H4 (cell line): ENCODE measurements at regions not wholly inside any gene's neighbourhood (a gene's known extent, or its start where the extent isn't known, plus 50 kb on each side); places are given as distances from the start of the nearest gene placed in this dataset.
"Not testable (repeated sequence)": the region's sequence is repeated elsewhere in the genome, so short reads cannot be mapped to it uniquely, and the experiment has no call there.

Experiments used
- DNase-seq: peaks from one replicate; pipeline ENCODE4 v3.0.0-alpha.2; 2015; ENCODE audit warnings: low spot score

DNA sequence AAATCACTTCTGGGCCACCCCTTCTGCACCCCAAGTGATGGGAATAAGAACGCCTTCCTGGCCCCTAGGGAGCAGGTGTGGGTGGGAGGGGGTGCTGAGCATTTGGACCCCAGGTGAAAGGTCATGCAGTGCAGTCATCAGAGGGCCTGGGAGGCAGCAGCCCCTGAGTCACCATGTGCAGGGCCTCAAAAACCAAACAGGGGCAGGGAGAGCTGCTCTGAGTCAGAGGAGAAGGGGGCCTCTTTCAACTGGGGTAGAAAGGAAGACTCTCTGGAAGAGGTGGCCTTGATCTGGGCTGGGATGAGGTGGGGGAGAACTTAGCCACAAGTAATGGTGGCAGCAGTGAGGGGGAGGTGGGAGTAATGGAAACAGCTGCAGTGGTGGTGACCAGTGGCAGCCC, 164.3 kb downstream of the BUB3 start:
- no peak for DNase-seq

DNA sequence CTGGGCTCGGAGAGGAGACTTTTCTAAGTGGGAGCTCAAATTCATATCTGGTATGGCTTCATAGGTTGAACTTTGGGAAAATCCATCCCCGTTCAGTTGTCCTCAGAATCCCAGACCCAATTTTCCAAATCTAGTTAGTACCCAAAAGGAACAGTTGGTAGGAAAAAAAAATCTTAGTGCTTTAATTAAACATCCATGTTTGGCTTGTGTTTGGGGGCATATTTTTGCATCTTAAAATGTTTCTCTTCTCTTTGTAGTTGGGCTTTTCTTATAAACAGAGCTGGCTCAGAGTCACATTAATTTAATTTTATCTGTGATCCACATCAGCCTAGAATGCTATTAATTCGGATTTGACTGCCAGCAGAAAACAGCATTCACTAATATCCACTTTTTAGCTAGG, 165.9 kb downstream of the BUB3 start:
- DNase-seq: no peak

DNA sequence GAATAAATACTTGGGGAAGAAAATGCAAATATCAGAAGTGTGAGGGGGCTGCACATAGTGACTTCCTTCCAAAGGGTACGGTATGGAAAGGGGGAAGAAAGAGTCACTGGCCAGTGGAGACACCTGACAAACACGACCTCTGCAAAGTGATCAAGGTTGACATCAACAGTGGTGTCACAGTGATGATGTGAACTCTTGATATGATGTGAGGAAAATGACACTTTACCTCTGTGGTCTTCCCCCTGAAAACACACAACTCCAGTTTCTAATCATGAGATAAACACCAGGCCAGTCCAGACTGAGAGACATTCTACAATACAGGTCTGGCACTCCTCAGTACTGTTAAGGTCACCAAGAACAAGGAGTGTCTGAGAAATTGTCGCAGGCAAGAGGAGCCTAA, 169.7 kb downstream of the BUB3 start:
- DNase-seq: no peak

DNA sequence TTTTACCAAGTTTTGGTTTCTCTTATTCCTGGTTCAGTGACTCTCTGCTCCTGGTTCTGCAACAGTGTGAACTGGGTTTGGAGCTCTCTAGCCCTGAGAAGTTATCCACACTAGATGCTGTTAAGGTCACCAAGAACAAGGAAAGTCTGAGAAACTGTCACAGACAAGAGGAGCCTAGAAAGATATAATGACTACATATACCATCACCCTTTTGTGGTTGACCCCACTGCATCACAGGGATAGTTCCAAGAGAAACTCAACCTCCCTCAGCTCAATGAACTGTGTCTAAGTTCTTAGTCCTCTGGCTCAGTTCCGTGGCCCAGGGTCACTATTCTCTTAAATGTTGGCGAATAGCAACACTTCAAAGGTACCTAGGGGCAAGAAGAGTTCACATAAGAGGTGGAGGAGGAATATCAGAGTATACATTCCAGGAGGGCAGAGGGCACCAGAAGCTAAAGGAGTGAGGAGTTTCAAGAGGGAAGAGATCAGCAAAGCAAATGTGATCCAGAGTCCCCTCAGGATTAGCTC, 171.5 kb downstream of the BUB3 start:
- DNase-seq: no peak

DNA sequence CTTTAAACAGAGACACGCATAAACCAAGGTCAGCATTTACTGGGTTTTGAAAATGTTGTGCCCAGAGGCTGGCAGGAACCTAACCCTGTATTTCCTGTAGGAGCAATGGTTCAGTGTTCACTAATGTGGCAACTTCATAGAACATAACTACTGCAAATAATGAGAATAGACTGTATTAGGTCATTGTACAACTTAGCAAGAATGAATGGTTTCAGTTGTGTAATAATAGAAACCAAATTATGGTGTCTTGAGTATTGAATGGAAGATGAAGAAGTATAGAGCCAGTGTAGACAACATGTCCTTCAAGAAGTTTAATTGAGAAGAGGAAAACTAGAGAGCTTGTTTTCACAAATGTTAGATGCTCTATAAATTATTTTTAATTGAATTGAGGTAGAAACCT, 172.5 kb downstream of the BUB3 start:
- DNase-seq: no peak

DNA sequence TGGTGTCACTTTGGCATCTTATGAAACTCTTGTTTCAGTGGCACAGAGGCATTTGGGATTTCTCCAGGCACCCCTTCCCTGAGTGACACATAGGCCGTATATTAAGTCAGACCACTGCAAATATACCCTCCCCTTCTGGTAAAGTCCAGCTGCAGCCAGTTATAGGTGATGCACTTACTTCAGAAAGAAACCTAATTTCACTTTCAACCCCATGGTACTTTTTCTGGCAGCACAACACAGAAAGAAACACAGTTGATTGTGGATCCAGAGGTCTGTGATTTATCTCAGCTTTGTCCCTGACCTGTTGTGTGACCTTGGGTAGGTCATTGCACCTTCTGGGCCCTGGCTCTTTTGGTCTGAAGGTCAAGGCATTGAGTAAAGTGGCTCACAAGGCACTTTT, 173.2 kb downstream of the BUB3 start:
- no peak for DNase-seq

DNA sequence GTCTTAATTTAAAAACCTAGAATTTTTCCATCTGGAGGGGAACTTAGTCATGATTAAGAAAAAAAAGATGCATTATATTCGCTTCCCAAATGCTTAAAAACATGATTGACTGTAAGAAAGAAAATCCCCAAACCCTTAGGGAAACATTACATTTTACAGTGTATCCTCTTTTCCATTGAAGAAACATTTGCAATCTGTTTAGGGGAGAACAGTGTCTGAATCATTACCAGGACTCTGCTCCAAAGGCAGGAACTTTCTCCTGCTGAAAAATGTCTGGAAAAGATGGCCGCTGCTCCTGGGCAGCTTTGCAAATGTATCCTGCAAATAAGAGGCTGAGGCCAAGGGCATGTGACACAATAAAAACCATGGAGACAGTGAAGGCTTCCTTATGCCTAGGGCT, 173.7 kb downstream of the BUB3 start:
- no peak for DNase-seq

DNA sequence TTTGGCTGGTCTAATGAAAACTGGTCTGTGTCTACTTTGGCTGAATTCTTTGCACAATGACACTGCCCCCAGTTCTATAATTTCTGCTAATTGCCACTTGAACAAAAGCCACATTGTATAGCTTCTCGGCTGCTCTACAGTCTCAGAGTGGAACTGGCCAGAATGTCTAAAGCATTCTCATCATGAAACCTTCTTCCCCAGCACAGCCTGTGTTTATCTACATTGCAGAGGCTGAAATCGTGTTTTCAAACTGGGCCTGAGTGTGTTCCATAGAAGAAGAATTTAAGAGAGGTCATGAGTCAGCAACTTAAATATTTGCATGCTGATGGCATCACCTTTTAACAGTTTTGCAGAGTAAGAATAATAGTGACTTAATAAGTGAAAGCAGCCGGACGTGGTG, 177.2 kb downstream of the BUB3 start:
- DNase-seq: no peak

DNA sequence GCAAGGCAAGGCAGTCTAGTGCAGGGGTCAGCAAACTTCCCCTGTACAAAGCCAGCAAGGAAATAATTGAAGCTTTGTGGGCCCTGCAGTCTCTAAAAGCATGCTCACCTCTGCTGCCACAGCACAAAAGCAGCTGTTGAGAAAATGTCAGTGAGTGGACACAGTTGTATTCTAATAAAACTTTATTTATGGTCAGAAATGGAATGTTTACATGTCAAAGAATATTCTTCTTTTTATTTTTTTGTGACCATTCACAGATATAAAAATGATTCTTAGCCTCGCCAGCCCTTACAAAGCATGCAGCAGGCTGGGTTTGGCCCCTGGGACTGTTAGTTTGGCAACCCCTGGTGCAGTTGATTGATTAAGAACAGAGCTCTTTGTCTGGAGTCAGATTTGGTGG, 192.4 kb downstream of the BUB3 start:
- no peak for DNase-seq

DNA sequence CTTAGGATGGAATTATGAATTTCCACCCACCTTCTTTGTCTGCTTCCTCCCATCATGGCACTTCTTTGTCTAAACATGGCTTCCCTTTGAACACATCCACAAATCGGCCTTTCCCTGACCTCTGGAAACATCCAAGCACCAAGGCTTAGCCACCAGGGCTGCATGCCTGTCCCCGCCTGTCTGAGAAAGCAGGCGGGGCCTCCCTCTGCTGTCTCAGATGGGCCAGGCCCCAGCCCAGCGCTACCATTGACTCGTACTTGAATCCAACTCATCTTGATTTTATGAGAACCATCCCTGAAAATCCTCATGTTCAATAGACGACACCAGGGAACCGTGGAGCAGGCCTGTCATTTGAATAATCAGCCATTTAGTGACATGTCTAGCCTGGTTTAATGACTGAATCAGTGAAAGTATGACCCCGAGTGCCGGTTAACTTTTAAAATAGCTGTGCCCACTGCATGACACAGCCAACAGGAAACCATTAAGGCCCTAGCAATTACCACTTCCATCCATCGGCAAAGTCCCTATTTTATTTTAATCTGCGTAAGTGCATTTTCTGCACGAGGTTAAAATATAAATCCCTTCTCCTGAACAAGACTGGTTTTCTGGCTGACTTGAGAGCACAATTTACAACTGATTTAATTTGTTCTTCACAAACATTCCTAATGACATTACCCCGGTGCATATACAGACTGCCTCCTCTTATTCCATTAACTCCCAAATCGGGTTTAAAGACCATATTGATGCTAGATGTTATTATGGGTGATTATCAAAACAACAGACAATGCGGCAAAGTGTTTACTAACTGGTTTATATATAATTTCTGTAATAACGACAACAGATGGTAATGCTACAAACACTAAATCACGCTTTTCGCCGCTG, 194.7 kb downstream of the BUB3 start:
- no peak for DNase-seq

DNA sequence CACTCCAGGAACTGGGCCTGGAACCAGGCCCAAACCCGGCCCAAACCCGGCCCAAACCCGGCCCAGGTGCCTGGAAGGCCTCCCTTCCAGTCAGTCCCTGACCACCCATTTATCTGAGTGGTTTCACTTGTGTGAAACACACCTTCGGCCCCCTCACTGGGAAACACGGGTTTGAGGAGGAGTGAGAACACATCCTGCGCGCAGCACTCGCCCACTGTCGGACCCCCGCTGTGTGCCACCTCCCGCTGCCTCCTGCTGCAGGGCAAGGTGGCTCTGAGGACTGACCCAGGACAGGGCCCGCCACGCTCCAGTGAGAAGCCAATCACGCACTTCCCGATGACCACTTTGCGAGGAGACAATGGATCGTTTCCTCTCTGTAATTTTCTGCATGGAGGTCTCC, 197.5 kb downstream of the BUB3 start:
- no peak for DNase-seq

DNA sequence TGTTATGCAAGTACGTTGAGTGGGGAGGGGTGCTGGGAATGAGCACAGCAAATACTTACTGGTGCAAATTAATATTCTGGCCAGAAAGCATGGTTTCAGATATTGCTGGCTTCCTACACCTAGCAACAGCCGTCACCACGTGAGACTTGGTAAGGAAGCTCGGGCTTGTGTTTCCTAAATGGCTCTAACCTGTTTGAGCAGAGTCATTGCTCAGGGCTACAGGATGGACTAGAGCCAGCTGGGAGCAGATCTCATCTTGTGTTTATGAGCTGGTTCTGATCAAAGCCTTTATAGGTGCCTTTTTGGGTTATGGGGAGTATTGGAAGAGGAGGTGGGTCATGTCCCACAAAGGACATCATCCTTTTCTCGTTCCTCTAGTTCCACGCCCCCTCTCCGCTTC, 200.3 kb downstream of the BUB3 start:
- DNase-seq: no peak

DNA sequence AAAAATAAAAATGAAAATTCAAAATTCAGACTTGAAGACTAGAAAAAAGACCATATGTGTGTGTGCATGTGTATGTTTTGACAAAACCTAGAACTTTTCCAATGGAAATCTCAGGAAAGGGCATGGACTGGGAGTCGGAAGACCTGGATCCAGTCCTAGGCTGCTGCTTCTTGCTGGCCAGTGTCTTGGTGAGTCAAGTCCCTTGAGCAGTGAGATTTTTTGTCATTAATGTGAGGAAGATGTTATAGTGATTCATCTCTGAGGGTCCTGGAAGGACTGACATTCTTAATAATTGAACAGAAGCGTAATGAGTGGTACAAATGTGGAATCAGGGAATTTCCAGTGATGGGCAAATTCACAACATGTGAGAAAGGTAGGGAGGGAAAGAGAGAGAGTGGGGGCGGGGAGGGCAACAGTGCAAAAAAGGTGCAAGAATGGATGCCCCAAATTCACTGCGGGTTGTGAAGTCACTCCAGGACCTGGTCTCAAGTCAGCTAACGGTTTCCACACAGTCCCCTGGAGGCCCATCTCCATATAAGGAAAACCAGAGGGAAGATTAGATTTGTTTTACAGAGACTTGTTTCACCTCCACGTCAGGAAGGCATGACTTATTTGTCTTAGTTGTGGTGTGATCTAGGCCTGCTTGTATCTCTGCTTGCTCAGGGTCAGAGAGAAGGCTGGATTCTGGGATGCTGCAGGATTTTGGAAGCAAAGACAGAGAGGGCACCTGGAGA, 201.7 kb downstream of the BUB3 start:
- DNase-seq: no peak

DNA sequence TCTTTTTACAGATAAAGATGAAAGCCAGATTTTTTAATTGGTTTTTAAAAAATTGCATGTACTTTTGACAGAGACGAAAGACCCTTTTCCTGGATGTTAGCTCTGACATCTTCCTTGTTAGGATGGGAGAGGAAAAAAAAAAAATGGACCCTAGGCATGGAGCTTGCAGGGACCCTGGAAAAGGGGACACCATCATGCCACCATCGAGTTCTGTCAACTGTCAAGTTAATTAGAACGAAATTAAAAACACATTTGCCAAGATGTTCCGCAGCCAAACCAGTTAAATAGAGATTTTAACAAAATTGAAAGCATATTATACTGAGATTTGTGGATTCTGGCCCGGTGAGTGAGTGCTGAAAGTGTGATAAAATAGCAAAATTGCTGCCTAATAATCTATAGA, 202.6 kb downstream of the BUB3 start:
- DNase-seq: no peak

DNA sequence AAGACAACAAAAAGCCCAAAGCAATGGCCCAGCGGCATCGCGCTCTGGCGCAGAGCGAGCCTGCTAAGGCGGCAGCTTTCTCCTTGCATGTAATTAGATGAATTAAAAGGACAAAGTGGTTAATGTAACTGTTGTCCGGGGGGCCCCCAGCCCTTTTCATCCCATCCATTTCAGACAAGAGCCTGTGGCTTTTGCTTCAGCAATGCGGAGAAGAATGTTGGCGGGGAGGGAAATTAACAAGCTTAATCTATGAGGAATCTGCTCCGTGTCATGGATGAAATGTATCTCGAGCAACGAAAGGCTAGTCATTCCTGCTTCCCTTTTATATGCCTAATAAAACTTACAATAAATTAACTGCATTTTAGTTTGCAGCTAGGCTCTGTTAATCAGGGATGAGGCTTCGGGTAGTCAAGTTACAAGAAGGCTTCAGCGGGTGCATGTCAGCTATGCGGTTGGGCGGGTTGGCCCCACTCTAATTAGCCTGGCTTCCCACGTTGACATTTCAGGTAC, 203.3 kb downstream of the BUB3 start:
- no peak for DNase-seq

DNA sequence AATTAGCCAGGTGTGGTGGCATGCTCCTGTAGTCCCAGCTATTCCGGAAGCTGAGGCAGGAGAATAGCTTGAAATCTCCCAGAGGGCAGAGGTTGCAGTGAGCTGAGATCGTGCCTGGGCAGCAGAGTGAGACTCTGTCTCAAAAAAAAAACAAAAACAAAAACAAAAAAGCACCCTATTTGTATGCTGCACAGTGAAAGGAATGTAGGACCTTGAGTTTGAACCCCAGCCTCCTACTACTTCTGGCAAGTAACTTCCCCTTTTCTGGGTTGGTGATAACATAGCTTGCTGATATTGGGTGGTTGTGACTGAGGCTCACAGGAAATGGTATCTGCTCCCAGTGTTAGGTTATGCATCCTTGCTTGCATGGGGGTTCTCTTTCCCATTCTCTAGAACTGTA, 205.3 kb downstream of the BUB3 start:
- no peak for DNase-seq

DNA sequence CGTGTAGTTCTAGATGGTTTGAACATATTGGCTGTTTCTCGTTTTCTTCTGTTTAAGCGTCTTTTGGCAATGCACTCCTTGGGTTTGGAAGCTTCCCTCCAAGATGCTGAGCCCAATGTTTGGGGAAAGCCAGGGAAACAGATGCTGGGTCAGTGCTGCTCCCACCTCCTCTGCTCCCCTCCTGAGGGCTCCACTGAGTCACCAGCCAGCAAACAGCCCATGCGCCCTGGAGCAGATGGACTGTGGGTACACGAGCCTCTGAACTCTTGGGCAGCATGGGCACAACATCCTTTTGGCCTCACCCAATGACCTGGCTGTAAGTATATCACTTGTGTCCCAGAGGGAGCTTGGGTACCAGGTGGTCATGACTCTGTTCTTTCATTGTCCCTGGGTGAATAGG, 207.6 kb downstream of the BUB3 start:
- DNase-seq: no peak

DNA sequence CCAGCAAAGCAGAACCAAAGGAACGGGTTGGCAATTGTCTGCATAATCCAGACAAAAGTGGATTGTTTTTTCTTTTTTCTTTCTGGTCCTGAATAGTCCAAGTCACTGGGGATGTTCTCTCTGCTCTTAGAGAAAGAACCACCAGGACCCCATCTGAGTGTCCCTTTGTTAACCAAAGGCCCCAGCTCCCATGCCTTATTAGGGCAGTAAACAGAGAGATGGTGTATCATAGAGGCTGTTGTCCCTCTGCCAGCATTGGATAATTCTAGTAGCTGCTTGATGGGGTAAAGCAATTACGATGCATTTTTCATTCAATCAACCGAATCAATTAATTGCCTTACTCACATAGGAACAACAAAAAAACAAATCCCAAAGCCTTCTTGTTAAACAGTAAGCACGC, 213.0 kb downstream of the BUB3 start:
- no peak for DNase-seq

DNA sequence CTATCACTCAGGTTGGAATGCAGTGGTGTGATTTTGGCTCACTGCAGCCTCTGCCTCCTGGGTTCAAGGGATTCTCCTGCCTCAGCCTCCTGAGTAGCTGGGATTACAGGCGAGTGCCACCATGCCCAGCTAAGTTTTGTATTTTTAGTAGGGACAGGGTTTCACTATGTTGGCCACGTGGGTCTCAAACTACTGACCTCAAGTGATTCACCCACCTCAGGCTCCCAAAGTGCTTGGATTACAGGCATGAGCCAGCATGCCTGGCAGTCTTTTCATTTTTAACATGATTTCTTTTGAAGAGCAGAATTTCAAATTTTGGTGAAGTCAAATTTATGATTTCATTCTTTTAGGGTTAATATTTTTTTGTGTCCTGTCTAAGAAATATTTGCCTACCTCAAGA, 217.4 kb downstream of the BUB3 start:
- DNase-seq: not testable (repeated sequence)

DNA sequence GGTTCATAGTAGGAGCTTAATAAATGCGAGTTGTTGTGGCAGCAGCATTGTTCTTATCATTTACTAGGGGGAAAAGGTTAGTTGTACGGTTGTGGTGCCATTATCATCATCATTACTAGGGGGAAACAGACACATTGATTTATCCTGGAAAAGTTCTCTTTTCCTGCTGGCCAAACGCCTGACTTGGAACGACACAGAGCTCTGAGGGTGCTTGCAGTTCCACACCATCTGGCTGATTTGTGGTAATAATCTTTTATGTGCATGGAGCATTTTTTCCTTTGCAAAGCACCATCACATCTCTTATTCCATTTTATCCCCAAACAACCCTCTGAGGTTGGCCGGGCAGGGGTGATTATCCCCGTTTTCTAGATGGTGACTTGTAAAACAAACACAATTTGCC, 219.4 kb downstream of the BUB3 start:
- DNase-seq: no peak

DNA sequence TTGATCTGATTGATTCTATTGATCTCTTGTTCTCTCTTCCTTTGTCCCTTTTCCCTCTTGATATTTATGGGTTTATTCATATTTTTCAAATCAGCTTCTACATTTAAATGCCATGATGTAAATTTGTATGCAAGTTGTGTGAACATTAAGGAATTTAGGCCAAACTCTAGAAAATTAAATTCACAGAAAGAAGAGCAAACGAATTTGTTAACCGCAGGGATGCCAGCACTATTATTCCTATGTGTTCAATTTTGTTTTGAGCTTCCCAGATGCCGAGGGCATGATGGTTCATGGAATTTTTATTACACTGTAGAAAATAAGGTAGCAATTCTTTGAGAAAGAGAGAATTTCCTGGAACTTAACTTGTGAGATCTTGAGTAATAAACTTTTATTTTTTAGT, 220.9 kb downstream of the BUB3 start:
- DNase-seq: no peak

DNA sequence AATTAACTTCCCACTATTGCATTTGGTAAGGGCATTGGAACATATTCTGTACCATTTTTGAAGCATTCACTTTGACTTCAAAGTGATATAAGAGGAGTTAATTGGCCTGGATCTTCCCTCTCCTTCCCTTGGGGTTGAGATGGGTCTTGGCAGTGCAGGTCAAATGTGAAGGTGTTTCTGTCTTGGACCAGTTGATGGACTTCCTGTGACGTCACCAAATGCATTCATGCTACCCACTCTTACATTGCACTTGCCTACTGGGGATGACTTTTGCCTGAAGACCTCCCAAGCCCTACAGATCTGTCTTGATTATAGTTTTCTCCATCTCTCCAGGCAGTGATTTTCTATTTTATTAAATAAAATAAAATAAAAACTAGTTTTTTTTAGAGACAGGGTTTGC, 221.5 kb downstream of the BUB3 start:
- DNase-seq: no peak

DNA sequence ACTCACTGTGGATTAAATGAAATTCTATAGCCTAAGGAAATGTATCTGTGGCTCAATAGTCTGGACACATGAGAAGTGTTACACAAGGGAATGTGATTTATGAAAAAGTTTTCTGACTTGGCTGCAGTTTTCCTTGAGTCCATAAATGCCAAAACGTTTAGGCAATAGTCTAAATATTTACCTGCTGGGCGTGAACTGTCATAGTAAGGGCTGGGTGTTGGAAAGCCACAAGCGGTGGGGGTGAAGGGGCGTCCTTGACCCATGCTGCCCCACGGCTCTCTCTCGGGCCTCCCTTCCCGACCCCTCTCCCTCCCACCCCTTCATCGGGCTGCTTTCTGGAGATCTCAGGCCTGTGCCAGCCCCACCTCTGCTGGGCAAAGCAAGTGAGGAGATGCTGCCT, 223.7 kb downstream of the BUB3 start:
- no peak for DNase-seq
